ENCODE measurements at regions not wholly inside any gene's neighbourhood (a gene's known extent, or its start where the extent isn't known, plus 50 kb on each side); places are given as distances from the start of the nearest gene placed in this dataset.

DNA sequence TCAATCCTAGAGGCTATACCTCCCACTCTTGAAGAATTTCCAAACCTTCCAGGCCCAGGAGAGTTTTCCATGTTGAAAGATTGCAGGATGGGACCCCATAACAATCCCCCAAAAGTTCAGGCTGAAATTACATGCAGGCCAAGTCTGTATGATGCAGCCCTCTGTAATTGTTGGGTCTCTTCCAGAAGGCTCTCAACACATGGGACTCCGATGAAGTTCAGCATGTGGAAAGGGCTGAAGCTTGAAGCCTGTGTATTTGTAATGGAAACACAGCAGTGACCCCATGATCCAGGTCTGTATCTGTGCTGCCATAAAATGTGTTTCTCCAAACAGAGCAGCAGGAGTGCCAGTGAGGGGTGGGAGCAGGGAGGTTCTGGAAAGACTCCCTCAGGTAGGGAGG, 202.5 kb upstream of the LYPLAL1 start:
- Histone ChIP-seq H3K27ac (ENCODE audit: low read depth, low read length, severe bottlenecking) (no peak overlapping the region), H3K4me3 (ENCODE audit: extremely low read depth, insufficient read depth, low read length, poor library complexity, severe bottlenecking) (no peak overlapping the region), H3K36me3 (ENCODE audit: control insufficient read depth, insufficient read depth, low read length) (no peaks in the 10 kb centered on the region), H3K4me1 (ENCODE audit: control insufficient read depth, insufficient read depth, low read length, poor library complexity, severe bottlenecking) (no peaks in the 10 kb centered on the region), H3K9me3 (ENCODE audit: control insufficient read depth, low read length) (peaks cover 12% of the 10 kb centered on the region)
- WGBS, 2 experiments (ENCODE audit: insufficient coverage in 2 of 2) = 92 to 100% methylated on average over 1 of the region's 1 CpG

DNA sequence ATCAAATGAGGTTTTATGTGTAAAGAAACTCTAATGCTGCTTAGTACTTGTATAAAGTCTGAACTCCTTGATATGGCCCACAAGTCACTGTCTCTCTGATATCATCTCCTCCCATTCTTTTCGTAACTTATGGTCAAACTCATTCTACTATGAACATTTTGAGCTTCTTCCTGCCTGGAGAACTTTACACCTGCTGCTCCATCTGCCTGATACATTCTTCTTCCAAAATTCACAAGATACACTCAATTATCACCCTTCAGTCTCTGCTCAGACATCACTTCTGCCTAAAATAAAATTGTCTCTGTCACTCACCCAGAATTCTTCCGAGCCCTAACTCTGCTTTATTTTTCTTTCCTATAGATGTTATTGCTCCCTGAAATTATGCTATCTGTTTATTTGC, 192.8 kb upstream of the LYPLAL1 start:
- WGBS, 2 experiments (ENCODE audit: insufficient coverage in 2 of 2) = 92 to 100% methylated on average over 1 to 2 of the region's 2 CpGs
- Histone ChIP-seq H3K27ac (ENCODE audit: low read depth, low read length, severe bottlenecking) (no peak overlapping the region), H3K4me1 (ENCODE audit: control insufficient read depth, insufficient read depth, low read length, poor library complexity, severe bottlenecking) (no peaks in the 10 kb centered on the region), H3K36me3 (ENCODE audit: control insufficient read depth, insufficient read depth, low read length) (no peaks in the 10 kb centered on the region), H3K9me3 (ENCODE audit: control insufficient read depth, low read length) (no peaks in the 10 kb centered on the region), H3K4me3 (ENCODE audit: extremely low read depth, insufficient read depth, low read length, poor library complexity, severe bottlenecking) (no peak overlapping the region)

DNA sequence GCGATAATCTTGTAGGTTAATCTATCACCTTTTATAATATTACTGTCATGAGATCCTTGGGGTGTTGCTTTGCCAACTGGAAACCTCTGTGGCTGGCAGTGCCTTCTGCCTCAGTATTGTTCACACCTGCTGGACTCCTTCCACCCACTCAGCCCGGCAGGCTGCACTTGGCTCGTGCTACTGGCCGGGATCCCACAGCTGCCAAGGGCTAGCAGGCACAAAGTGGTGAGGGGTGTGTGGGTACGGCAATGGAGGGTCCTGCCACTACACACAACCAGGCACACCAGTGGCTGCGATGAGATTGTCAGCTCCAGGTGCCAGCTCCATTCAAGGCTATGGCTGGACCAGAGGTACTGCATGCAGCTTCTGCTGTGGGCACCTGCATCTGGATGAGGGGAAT, 191.2 kb upstream of the LYPLAL1 start:
- no peaks in the 10 kb centered on the region for H3K9me3 ChIP-seq (ENCODE audit: control insufficient read depth, low read length)
- no peak overlapping the region for H3K27ac ChIP-seq (ENCODE audit: low read depth, low read length, severe bottlenecking)
- no peaks in the 10 kb centered on the region for H3K4me1 ChIP-seq (ENCODE audit: control insufficient read depth, insufficient read depth, low read length, poor library complexity, severe bottlenecking)
- WGBS, 2 experiments (ENCODE audit: insufficient coverage in 2 of 2) = 86 to 90% methylated on average over 1 to 2 of the region's 6 CpGs
- H3K36me3 ChIP-seq (ENCODE audit: control insufficient read depth, insufficient read depth, low read length) = no peaks in the 10 kb centered on the region
- no peak overlapping the region for H3K4me3 ChIP-seq (ENCODE audit: extremely low read depth, insufficient read depth, low read length, poor library complexity, severe bottlenecking)

DNA sequence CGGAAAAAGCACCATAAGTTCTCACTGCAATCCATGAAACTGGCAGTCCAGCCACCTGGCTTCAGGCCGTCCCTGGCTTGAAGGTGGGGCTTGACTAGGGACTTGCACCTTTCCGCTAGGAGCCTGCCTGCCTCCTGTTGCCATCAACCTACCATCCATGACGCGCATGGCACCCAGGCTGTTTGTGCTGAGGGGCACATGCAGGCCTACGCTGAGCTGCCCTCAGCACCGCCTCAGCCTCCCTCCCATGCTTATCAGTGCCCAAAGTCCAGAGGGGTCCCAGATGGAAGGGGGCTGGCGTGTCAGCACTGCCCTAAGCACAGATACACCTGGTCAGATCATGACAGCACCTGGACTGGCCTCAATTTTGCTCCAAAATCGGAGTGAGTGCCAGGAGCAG, 190.2 kb upstream of the LYPLAL1 start:
- 94 to 98% methylated on average over 9 of the region's 9 CpGs for WGBS, 2 experiments (ENCODE audit: insufficient coverage in 2 of 2)
- H3K4me3 ChIP-seq (ENCODE audit: extremely low read depth, insufficient read depth, low read length, poor library complexity, severe bottlenecking) = no peak overlapping the region
- peaks cover 2% of the 10 kb centered on the region for H3K9me3 ChIP-seq (ENCODE audit: control insufficient read depth, low read length)
- no peaks in the 10 kb centered on the region for H3K4me1 ChIP-seq (ENCODE audit: control insufficient read depth, insufficient read depth, low read length, poor library complexity, severe bottlenecking)
- H3K27ac ChIP-seq (ENCODE audit: low read depth, low read length, severe bottlenecking) = no peak overlapping the region
- H3K36me3 ChIP-seq (ENCODE audit: control insufficient read depth, insufficient read depth, low read length) = no peaks in the 10 kb centered on the region

DNA sequence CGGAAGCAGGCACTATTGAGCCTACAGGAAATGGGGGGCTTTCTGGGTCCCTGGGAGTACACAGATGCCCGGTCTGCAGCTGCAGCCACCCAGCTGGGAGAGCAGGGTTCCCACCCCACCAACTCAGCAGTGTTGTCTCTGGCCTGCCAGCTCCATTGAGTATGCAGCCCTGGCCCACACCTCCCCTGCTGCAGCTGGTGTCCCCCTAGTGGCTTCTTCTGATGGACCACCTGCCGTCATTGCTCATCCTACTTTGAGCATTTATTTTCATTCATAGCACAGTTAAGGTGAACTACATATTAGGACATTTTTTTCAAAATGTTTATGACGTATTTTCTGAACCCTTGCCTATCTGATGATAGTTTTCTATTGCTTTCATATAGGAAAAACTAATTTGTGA, 189.8 kb upstream of the LYPLAL1 start:
- WGBS, 2 experiments (ENCODE audit: insufficient coverage in 2 of 2) = 82 to 85% methylated on average over 3 of the region's 4 CpGs
- Histone ChIP-seq H3K4me3 (ENCODE audit: extremely low read depth, insufficient read depth, low read length, poor library complexity, severe bottlenecking) (no peak overlapping the region), H3K36me3 (ENCODE audit: control insufficient read depth, insufficient read depth, low read length) (no peaks in the 10 kb centered on the region), H3K4me1 (ENCODE audit: control insufficient read depth, insufficient read depth, low read length, poor library complexity, severe bottlenecking) (no peaks in the 10 kb centered on the region), H3K9me3 (ENCODE audit: control insufficient read depth, low read length) (peaks cover 4% of the 10 kb centered on the region), H3K27ac (ENCODE audit: low read depth, low read length, severe bottlenecking) (no peak overlapping the region)

DNA sequence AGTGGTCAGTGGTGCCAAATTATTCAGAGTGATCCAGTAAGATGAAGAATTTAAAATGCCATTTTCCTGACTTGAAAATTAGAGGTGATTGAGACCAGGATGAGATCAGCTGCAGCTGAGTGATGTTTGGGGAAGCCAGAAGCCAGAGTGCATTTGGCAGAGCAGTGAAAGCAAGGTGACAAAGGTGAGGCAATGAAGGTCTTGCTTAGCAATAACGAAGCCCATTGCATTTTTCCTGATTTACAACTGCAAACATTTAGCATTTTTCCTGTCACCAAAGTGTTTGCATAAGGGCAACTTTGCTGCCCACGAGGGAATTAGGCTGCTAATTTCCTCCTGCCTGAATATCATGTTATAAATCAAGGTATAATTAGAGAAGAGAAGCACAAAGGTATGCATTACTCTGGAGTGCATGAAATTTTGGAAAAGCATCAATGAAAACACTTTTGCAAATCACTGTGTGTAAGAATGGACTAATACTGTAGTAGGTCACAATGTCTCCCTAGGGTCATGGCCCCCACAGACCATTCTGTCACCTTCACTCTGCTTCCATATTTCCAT, 188.2 kb upstream of the LYPLAL1 start:
- Histone ChIP-seq H3K27ac (ENCODE audit: low read depth, low read length, severe bottlenecking) (no peak overlapping the region), H3K36me3 (ENCODE audit: control insufficient read depth, insufficient read depth, low read length) (no peaks in the 10 kb centered on the region), H3K4me1 (ENCODE audit: control insufficient read depth, insufficient read depth, low read length, poor library complexity, severe bottlenecking) (no peaks in the 10 kb centered on the region), H3K4me3 (ENCODE audit: extremely low read depth, insufficient read depth, low read length, poor library complexity, severe bottlenecking) (no peak overlapping the region), H3K9me3 (ENCODE audit: control insufficient read depth, low read length) (peaks cover 4% of the 10 kb centered on the region)
- WGBS, 2 experiments (ENCODE audit: insufficient coverage in 2 of 2) = 80% methylated on average over 1 to 2 of the region's 2 CpGs

DNA sequence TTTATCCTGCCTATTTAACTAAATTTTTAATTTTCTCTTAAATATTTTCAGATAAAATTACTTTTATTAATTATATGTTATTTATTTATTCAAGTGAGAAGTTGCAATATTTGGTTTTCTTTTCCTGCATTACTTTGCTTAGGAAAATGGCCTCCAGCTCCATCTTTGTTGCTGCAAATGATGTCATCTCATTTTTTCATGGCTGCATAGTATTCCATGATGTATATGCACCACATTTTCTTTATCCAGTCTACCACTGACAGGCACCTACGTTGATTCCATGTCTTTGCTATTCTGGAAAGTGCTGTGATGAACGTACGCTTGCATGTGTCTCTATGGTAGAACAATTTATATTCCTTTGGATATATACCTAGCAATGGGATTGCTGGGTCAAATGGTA, 186.9 kb upstream of the LYPLAL1 start:
- no CpG with 5 or more reads among the region's 3 CpGs for WGBS, 2 experiments (ENCODE audit: insufficient coverage in 2 of 2)
- Histone ChIP-seq H3K9me3 (ENCODE audit: control insufficient read depth, low read length) (peaks cover 4% of the 10 kb centered on the region), H3K27ac (ENCODE audit: low read depth, low read length, severe bottlenecking) (no peak overlapping the region)

DNA sequence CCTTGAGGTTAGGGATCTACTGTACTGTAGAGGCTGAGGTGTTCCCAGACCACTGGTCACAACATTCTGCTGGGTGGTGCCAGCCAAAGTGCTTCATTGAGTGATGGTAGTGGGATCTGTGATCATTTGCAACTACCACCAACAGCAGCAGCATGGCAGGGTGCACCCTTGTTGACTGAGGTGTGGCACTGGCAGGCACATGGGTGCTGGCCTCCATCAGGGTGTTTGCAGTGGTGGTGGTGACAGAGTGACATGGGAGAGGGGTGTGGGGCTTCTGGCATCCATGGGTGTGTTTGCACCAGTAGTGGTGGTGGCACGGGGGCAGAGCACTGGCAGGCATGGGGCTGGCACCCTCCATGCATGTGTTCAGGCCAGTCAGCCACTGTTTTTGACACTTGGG, 183.7 kb upstream of the LYPLAL1 start:
- no peaks in the 10 kb centered on the region for H3K4me1 ChIP-seq (ENCODE audit: control insufficient read depth, insufficient read depth, low read length, poor library complexity, severe bottlenecking)
- no peak overlapping the region for H3K27ac ChIP-seq (ENCODE audit: low read depth, low read length, severe bottlenecking)
- WGBS, 2 experiments (ENCODE audit: insufficient coverage in 2 of 2) = 100% methylated on average over 1 of the region's 1 CpG; no CpG with 5 or more reads in 1 of the 2 experiments
- no peak overlapping the region for H3K4me3 ChIP-seq (ENCODE audit: extremely low read depth, insufficient read depth, low read length, poor library complexity, severe bottlenecking)
- no peaks in the 10 kb centered on the region for H3K36me3 ChIP-seq (ENCODE audit: control insufficient read depth, insufficient read depth, low read length)
- peaks cover 4% of the 10 kb centered on the region for H3K9me3 ChIP-seq (ENCODE audit: control insufficient read depth, low read length)

More for the DNA sequence above, 186.9 kb upstream of the LYPLAL1 start:
- Histone ChIP-seq H3K4me1 (ENCODE audit: control insufficient read depth, insufficient read depth, low read length, poor library complexity, severe bottlenecking) (no peaks in the 10 kb centered on the region), H3K36me3 (ENCODE audit: control insufficient read depth, insufficient read depth, low read length) (no peaks in the 10 kb centered on the region), H3K4me3 (ENCODE audit: extremely low read depth, insufficient read depth, low read length, poor library complexity, severe bottlenecking) (no peak overlapping the region)

DNA sequence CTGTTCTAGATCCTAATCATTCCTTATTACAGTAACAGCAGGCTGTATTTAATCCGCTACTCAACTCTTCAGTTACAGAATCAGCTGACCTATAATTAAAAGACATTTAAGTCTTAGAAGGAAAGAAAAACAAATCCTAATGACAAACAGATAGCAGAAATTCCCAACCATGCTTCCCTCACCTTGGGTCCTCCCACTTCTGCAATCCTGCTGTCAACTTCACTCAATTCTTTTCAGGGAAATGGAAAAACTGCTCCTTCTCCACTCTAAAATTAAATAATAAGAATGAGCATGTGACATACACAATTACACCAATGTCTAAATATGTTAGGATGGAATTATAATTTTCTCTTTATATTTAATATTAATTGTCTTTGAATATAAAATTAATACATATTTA, 182.6 kb upstream of the LYPLAL1 start:
- WGBS, 2 experiments (ENCODE audit: insufficient coverage in 2 of 2) = no CpG with 5 or more reads among the region's 1 CpG

DNA sequence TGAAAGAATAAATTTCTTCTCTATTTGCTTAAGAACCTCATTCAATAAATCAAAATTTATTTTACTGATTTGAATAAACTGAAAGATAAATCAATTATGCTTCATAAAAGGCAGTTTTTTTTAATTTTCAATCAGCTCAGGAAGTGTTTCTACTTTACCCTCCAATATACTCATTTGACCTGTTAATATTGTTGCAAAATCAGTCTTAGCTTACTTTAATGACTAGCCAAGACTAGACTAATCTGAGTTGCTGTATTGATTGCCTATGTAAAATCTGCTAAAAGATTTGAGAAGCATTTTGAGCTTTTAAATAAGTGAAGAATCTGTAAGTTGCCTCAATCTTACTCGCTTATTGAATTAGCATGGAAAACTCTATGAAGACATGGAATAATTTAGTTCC, 179.1 kb upstream of the LYPLAL1 start:
- no peak overlapping the region for H3K27ac ChIP-seq (ENCODE audit: low read depth, low read length, severe bottlenecking)
- WGBS, 2 experiments (ENCODE audit: insufficient coverage in 2 of 2) = no CpG with 5 or more reads among the region's 1 CpG

More for the DNA sequence above, 182.6 kb upstream of the LYPLAL1 start:
- no peaks in the 10 kb centered on the region for H3K36me3 ChIP-seq (ENCODE audit: control insufficient read depth, insufficient read depth, low read length)
- no peaks in the 10 kb centered on the region for H3K4me1 ChIP-seq (ENCODE audit: control insufficient read depth, insufficient read depth, low read length, poor library complexity, severe bottlenecking)
- no peak overlapping the region for H3K4me3 ChIP-seq (ENCODE audit: extremely low read depth, insufficient read depth, low read length, poor library complexity, severe bottlenecking)
- H3K27ac ChIP-seq (ENCODE audit: low read depth, low read length, severe bottlenecking) = no peak overlapping the region
- H3K9me3 ChIP-seq (ENCODE audit: control insufficient read depth, low read length) = peaks cover 4% of the 10 kb centered on the region

DNA sequence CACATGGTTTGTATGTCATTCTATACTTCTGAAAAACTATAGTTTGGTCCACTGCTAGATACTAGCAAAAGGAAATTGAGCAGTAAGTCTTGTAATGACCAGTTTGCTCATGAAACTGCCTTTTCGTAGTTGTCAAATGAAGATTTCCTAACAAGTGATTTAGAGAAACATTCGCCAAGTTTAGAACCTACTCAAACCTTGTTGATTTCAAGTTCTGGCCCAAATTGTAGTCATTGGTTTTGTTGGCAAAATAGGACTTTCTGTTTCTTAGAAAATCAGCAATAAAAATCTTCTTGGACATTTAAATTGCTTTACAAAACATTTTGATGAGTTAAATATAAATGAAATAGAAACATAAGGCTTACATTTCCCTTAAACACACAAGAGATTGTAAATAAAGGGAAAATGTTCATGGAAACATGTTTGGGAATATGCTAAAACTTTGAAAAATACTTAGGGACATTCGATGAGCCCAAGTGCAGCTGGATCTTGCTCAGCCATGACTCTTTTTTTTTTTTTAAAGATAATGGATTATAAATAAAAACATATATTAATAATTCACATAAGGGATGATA, 178.5 kb upstream of the LYPLAL1 start:
- Histone ChIP-seq H3K27ac (ENCODE audit: low read depth, low read length, severe bottlenecking) (no peak overlapping the region), H3K4me1 (ENCODE audit: control insufficient read depth, insufficient read depth, low read length, poor library complexity, severe bottlenecking) (no peaks in the 10 kb centered on the region), H3K4me3 (ENCODE audit: extremely low read depth, insufficient read depth, low read length, poor library complexity, severe bottlenecking) (no peak overlapping the region), H3K36me3 (ENCODE audit: control insufficient read depth, insufficient read depth, low read length) (no peaks in the 10 kb centered on the region), H3K9me3 (ENCODE audit: control insufficient read depth, low read length) (no peaks in the 10 kb centered on the region)
- whole genome bisulfite sequencing, 2 experiments (ENCODE audit: insufficient coverage in 2 of 2) = 86 to 100% methylated on average over 1 to 2 of the region's 3 CpGs

More for the DNA sequence above, 179.1 kb upstream of the LYPLAL1 start:
- H3K4me1 ChIP-seq (ENCODE audit: control insufficient read depth, insufficient read depth, low read length, poor library complexity, severe bottlenecking) = no peaks in the 10 kb centered on the region
- H3K9me3 ChIP-seq (ENCODE audit: control insufficient read depth, low read length) = no peaks in the 10 kb centered on the region
- no peaks in the 10 kb centered on the region for H3K36me3 ChIP-seq (ENCODE audit: control insufficient read depth, insufficient read depth, low read length)
- no peak overlapping the region for H3K4me3 ChIP-seq (ENCODE audit: extremely low read depth, insufficient read depth, low read length, poor library complexity, severe bottlenecking)
